ENCODE measurements at regions not wholly inside any gene's neighbourhood (a gene's known extent, or its start where the extent isn't known, plus 50 kb on each side); places are given as distances from the start of the nearest gene placed in this dataset.

- TF ChIP-seq, protein P1, sequence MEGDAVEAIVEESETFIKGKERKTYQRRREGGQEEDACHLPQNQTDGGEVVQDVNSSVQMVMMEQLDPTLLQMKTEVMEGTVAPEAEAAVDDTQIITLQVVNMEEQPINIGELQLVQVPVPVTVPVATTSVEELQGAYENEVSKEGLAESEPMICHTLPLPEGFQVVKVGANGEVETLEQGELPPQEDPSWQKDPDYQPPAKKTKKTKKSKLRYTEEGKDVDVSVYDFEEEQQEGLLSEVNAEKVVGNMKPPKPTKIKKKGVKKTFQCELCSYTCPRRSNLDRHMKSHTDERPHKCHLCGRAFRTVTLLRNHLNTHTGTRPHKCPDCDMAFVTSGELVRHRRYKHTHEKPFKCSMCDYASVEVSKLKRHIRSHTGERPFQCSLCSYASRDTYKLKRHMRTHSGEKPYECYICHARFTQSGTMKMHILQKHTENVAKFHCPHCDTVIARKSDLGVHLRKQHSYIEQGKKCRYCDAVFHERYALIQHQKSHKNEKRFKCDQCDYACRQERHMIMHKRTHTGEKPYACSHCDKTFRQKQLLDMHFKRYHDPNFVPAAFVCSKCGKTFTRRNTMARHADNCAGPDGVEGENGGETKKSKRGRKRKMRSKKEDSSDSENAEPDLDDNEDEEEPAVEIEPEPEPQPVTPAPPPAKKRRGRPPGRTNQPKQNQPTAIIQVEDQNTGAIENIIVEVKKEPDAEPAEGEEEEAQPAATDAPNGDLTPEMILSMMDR (IDR thresholded peaks at IDR 0.05): no peak
- TF ChIP-seq POLR2A (IDR thresholded peaks at IDR 0.05; ENCODE audit: low read depth) (no peak), POLR2AphosphoS5 (IDR thresholded peaks at IDR 0.05) (no peak), EP300 (IDR thresholded peaks at IDR 0.05) (no peak)
Measured at GRCh38 chr1:117689997-117690625, 84.3 kb downstream of the TENT5C start.

Data from esophagus muscularis mucosa (tissue), 4 donors.